A549 (cell line): ENCODE measurements at regions not wholly inside any gene's neighbourhood (a gene's known extent, or its start where the extent isn't known, plus 50 kb on each side); places are given as distances from the start of the nearest gene placed in this dataset.

Experiments
- ATAC-seq, 2 experiments: fragments of 200-7000 bp in 1 of 2; fragments of >200 bp in 1 of 2; cut with Nextera tagmentation in 1 of 2; cut with Tn5 transposase in 1 of 2; 3 replicates each; pipeline versions ENCODE4 v1.8.0 to v1.9.1; 2018 to 2020; ENCODE audit warnings: mild to moderate bottlenecking in 1 of 2, moderate library complexity in 1 of 2
- CTCF ChIA-PET: fragments of 300-600 bp; sonication (Branson Sonifier 250); formaldehyde crosslinking; extraction: SDS; loops from one replicate; lab custom pipeline; 2021; ENCODE audit warnings: antibody characterized with exemption, inconsistent platforms; lab: Yijun Ruan, JAX
- POLR2A ChIA-PET: fragments of 350-600 bp; formaldehyde crosslinking; extraction: SDS; loops from one replicate; lab custom pipeline; 2021; ENCODE audit warnings: antibody characterized with exemption, inconsistent platforms; lab: Yijun Ruan, JAX
- DNase-seq, 2 experiments: peaks; one replicate each; pipeline versions ENCODE4 v3.0.0 to v3.0.0-alpha.2; 2011 to 2016; ENCODE audit warnings: low read depth in 1 of 2, low spot score in 1 of 2
- FAIRE-seq: peaks from 2 replicates; lab custom pipeline; 2011; peaks lifted over from hg19 to GRCh38; lab: Jason Lieb, UNC
- H3K27ac ChIP-seq, 2 experiments: fragments of >200 bp; sonication (Bioruptor Twin); formaldehyde crosslinking; 3 replicates each; pipeline ENCODE4 v1.5.1; 2016 to 2017
- H3K4me1 ChIP-seq: fragments of >200 bp; sonication (Bioruptor Twin); formaldehyde crosslinking; 3 replicates; pipeline ENCODE4 v1.6.1; 2016
- H3K4me2 ChIP-seq: fragments of >200 bp; sonication (Bioruptor Twin); formaldehyde crosslinking; 3 replicates; pipeline ENCODE4 v1.6.1; 2016
- H3K4me3 ChIP-seq: fragments of >200 bp; sonication (Bioruptor Twin); formaldehyde crosslinking; 3 replicates; pipeline ENCODE4 v1.5.1; 2016
- H3K9me3 ChIP-seq: fragments of >200 bp; sonication (Bioruptor Twin); formaldehyde crosslinking; 3 replicates; pipeline ENCODE4 v1.6.1; 2016
- CBX2 ChIP-seq: fragments of 200-600 bp; sonication (generic); IDR thresholded peaks from 2 replicates; pipeline ENCODE4 v1.6.1; 2016; ENCODE audit warnings: low read depth, mild to moderate bottlenecking, borderline replicate concordance
- CEBPB ChIP-seq, 2 experiments: fragments of >200 bp in 1 of 2; sonication (Bioruptor Twin) in 1 of 2; formaldehyde crosslinking in 1 of 2; IDR thresholded peaks; 2 replicates each; pipeline ENCODE4 v1.6.1; 2012 to 2016
- EHF ChIP-seq: fragments of 250-450 bp; sonication (Bioruptor Pico); IDR thresholded peaks from 2 replicates; pipeline ENCODE4 v1.5.0; 2020; ENCODE audit warnings: mild to moderate bottlenecking
- EHMT2 ChIP-seq: fragments of 200-600 bp; sonication (generic); IDR thresholded peaks from 2 replicates; pipeline ENCODE4 v1.6.1; 2016; ENCODE audit warnings: antibody characterized with exemption, low read depth, mild to moderate bottlenecking, moderate library complexity
- EP300 ChIP-seq, 2 experiments: fragments of >200 bp; sonication (Bioruptor Twin); formaldehyde crosslinking; IDR thresholded peaks; 2 replicates in 1 of 2; 3 replicates in 1 of 2; pipeline ENCODE4 v1.6.1; 2016 to 2017
- ESRRA ChIP-seq: fragments of 150-350 bp; IDR thresholded peaks from 2 replicates; pipeline ENCODE4 v1.6.1; 2014; ENCODE audit warnings: mild to moderate bottlenecking, low read length, borderline replicate concordance
- FOSB ChIP-seq: fragments of 250-450 bp; sonication (Bioruptor Pico); IDR thresholded peaks from 2 replicates; pipeline ENCODE4 v1.5.0; 2020; ENCODE audit warnings: mild to moderate bottlenecking, moderate library complexity
- FOXS1 ChIP-seq: fragments of 250-450 bp; sonication (Bioruptor Pico); IDR thresholded peaks from 2 replicates; pipeline ENCODE4 v1.5.0; 2020; ENCODE audit warnings: mild to moderate bottlenecking, moderate library complexity
- HDAC2 ChIP-seq: fragments of 200-600 bp; sonication (generic); IDR thresholded peaks from 2 replicates; pipeline ENCODE4 v1.6.1; 2016
- HOXA7 ChIP-seq: fragments of 250-450 bp; sonication (Bioruptor Pico); IDR thresholded peaks from 2 replicates; pipeline ENCODE4 v1.5.0; 2020; ENCODE audit warnings: mild to moderate bottlenecking, moderate library complexity
- HOXB5 ChIP-seq: fragments of 250-450 bp; sonication (Bioruptor Pico); IDR thresholded peaks from 2 replicates; pipeline ENCODE4 v1.5.0; 2020; ENCODE audit warnings: mild to moderate bottlenecking, moderate library complexity
- JUN ChIP-seq, 2 experiments: fragments of >200 bp; sonication (Bioruptor Twin); formaldehyde crosslinking; IDR thresholded peaks; 2 replicates in 1 of 2; 3 replicates in 1 of 2; pipeline ENCODE4 v1.6.1; 2016 to 2017
- KDM1A ChIP-seq: fragments of 200-600 bp; sonication (generic); IDR thresholded peaks from 2 replicates; pipeline ENCODE4 v1.6.1; 2016; ENCODE audit warnings: low read depth, mild to moderate bottlenecking
- MAFK ChIP-seq: fragments of 450-650 bp; IDR thresholded peaks from 2 replicates; pipeline ENCODE4 v1.6.1; 2014; ENCODE audit not compliant: partially characterized antibody
- MAZ ChIP-seq: fragments of 150-350 bp; IDR thresholded peaks from 2 replicates; pipeline ENCODE4 v1.6.1; 2014; ENCODE audit warnings: antibody characterized with exemption, low read depth, low read length, borderline replicate concordance
- MYC ChIP-seq: IDR thresholded peaks from 2 replicates; pipeline ENCODE4 v1.6.1; 2012; ENCODE audit warnings: mild to moderate bottlenecking, inconsistent platforms, low read length, improper control_type of control experiment, borderline replicate concordance
- NPAS2 ChIP-seq: fragments of 250-450 bp; sonication (Bioruptor Pico); IDR thresholded peaks from 2 replicates; pipeline ENCODE4 v1.8.0; 2022; ENCODE audit warnings: mild to moderate bottlenecking, moderate library complexity, borderline replicate concordance
- POLR2A ChIP-seq: IDR thresholded peaks from 2 replicates; pipeline ENCODE4 v1.6.1; 2012; ENCODE audit warnings: mild to moderate bottlenecking, low read length
- POLR2AphosphoS2 ChIP-seq: conservative IDR thresholded peaks from 2 replicates; pipeline ENCODE4 v1.6.1; 2012; ENCODE audit warnings: low read length, improper control_type of control experiment, inconsistent platforms
- RAD21 ChIP-seq, 2 experiments: fragments of >200 bp in 1 of 2; sonication (Bioruptor Twin) in 1 of 2; formaldehyde crosslinking in 1 of 2; IDR thresholded peaks in 1 of 2; conservative IDR thresholded peaks in 1 of 2; 2 replicates in 1 of 2; 3 replicates in 1 of 2; pipeline ENCODE4 v1.6.1; 2012 to 2018; ENCODE audit warnings: inconsistent platforms in 1 of 2
- RCOR1 ChIP-seq: fragments of 150-350 bp; IDR thresholded peaks from 2 replicates; pipeline ENCODE4 v1.6.1; 2014; ENCODE audit warnings: antibody characterized with exemption, low read length, low read depth
- RNF2 ChIP-seq: fragments of 200-600 bp; sonication (generic); IDR thresholded peaks from 2 replicates; pipeline ENCODE4 v1.6.1; 2016; ENCODE audit warnings: low read depth, mild to moderate bottlenecking, antibody characterized with exemption, moderate library complexity, borderline replicate concordance
- TP53 ChIP-seq: fragments of 250-450 bp; sonication (Bioruptor Pico); IDR thresholded peaks from 2 replicates; pipeline ENCODE4 v1.5.0; 2021; ENCODE audit warnings: mild to moderate bottlenecking, moderate library complexity
- ZC3H11A ChIP-seq: fragments of 450-650 bp; IDR thresholded peaks from 2 replicates; pipeline ENCODE4 v1.6.1; 2014; ENCODE audit warnings: antibody characterized with exemption, mild to moderate bottlenecking
- ZFP36 ChIP-seq: fragments of 450-650 bp; IDR thresholded peaks from 2 replicates; pipeline ENCODE4 v1.6.1; 2014; ENCODE audit warnings: borderline replicate concordance; ENCODE audit not compliant: partially characterized antibody
- ZNF302 ChIP-seq: fragments of 250-450 bp; sonication (Bioruptor Pico); IDR thresholded peaks from 2 replicates; pipeline ENCODE4 v1.9.0; 2021; ENCODE audit warnings: inconsistent platforms, mild to moderate bottlenecking, moderate library complexity
- WGBS: methylation state at CpG from one replicate; pipeline ENCODE4 v1.1.6; 2017; ENCODE audit errors: missing lambda C conversion rate; 5-methylcytosine and 5-hydroxymethylcytosine counted together
- TF ChIP-seq, protein P1 (sequence below): fragments of >200 bp; sonication (Bioruptor Twin); formaldehyde crosslinking; IDR thresholded peaks from 2 replicates; pipeline ENCODE4 v1.6.1; 2016
- TF ChIP-seq, protein P2 (sequence below): fragments of 150-350 bp; IDR thresholded peaks from 2 replicates; pipeline ENCODE4 v1.6.1; 2014; ENCODE audit warnings: low read depth, mild to moderate bottlenecking, low read length
- TF ChIP-seq, protein P3 (sequence below): IDR thresholded peaks from 2 replicates; pipeline ENCODE4 v1.6.1; 2012

DNA sequence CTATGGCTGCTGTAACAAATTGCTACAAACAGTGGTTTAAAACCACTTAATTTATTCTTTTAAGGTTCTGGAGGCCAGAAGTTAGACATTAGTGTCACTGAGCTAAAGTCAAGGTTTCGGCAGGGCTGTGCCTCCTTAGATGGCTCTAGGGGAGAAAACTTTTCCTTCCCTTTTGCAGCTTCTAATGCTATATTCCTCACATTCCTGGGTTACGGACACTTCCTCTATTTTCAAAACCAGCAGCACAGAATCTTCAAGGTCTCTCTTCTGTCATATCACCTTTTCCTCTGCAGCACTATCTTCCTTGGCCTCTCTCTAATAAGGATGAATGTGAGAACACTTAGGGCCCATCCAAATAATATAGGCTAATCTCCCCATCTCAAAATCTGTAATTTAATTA lies 87.0 kb downstream of the C11orf87 start:
- CTCF ChIA-PET: no interaction called here
- Histone ChIP-seq H3K4me3 (no peak overlapping the region), H3K4me1 (no peaks in the 10 kb centered on the region)
- FAIRE-seq (no peak), DNase-seq (no peak)
- TF ChIP-seq CBX2: no peak
- TF ChIP-seq, protein P1, sequence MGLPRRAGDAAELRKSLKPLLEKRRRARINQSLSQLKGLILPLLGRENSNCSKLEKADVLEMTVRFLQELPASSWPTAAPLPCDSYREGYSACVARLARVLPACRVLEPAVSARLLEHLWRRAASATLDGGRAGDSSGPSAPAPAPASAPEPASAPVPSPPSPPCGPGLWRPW: no peak
- TF ChIP-seq, all 56 proteins: peak for 0
- POLR2A ChIA-PET: no interaction called here
- H3K9me3 ChIP-seq: no peaks in the 10 kb centered on the region
- no peak for ATAC-seq
- H3K4me2 ChIP-seq: no peak overlapping the region
- WGBS: 52% methylated on average over 2 of the region's 2 CpGs
- no peak overlapping the region for H3K27ac ChIP-seq

- ATAC-seq (no peak), FAIRE-seq (no peak), DNase-seq (no peak)
- POLR2A ChIA-PET: no interaction called here
- TF ChIP-seq CEBPB (IDR thresholded peaks at IDR 0.05) (no peak), EHMT2 (no peak), POLR2A (no peak), RCOR1 (no peak), EP300 (IDR thresholded peaks at IDR 0.05) (no peak), EHF (CRISPR knock-in tag) (no peak), TP53 (no peak), ZC3H11A (no peak), ESRRA (no peak), ZNF302 (CRISPR knock-in tag) (no peak), RNF2 (no peak), HOXA7 (no peak), NPAS2 (CRISPR knock-in tag) (no peak)
- TF ChIP-seq, protein P2, sequence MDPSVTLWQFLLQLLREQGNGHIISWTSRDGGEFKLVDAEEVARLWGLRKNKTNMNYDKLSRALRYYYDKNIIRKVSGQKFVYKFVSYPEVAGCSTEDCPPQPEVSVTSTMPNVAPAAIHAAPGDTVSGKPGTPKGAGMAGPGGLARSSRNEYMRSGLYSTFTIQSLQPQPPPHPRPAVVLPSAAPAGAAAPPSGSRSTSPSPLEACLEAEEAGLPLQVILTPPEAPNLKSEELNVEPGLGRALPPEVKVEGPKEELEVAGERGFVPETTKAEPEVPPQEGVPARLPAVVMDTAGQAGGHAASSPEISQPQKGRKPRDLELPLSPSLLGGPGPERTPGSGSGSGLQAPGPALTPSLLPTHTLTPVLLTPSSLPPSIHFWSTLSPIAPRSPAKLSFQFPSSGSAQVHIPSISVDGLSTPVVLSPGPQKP: no peak
- TF ChIP-seq, protein P1: no peak
- Histone ChIP-seq H3K4me2 (no peak overlapping the region), H3K4me3 (no peak overlapping the region), H3K27ac (no peak overlapping the region), H3K4me1 (no peaks in the 10 kb centered on the region), H3K9me3 (no peaks in the 10 kb centered on the region)
- CTCF ChIA-PET: interaction anchor here (0.5 kb wide), 1 partner anchor 320 kb away, joined by 4 read pairs; no protein-coding TSS in a partner anchor
- WGBS: 11% methylated on average over 1 of the region's 1 CpG
Observed at GRCh38 chr11:109510316-109510715, 88.3 kb downstream of the C11orf87 start.

- no peaks in the 10 kb centered on the region for H3K9me3 ChIP-seq
- no peak overlapping the region for H3K4me3 ChIP-seq
- no peak overlapping the region for H3K4me2 ChIP-seq
- ATAC-seq (no peak), FAIRE-seq (no peak), DNase-seq (no peak)
- no peaks in the 10 kb centered on the region for H3K4me1 ChIP-seq
- no peak overlapping the region for H3K27ac ChIP-seq
- ChIA-PET CTCF (no interaction called here), POLR2A (no interaction called here)
- TF ChIP-seq MAZ: no peak
- TF ChIP-seq, all 56 proteins: peak for 0
Observed at GRCh38 chr11:109511598-109511997, 89.6 kb downstream of the C11orf87 start.

- Histone ChIP-seq H3K4me1 (no peaks in the 10 kb centered on the region), H3K4me3 (no peak overlapping the region), H3K27ac (no peak overlapping the region), H3K4me2 (no peak overlapping the region), H3K9me3 (no peaks in the 10 kb centered on the region)
- ATAC-seq (no peak), DNase-seq (no peak), FAIRE-seq (no peak)
- ChIA-PET CTCF (no interaction called here), POLR2A (no interaction called here)
- WGBS: 8% methylated on average over 1 of the region's 1 CpG
- TF ChIP-seq HDAC2: no peak
- no peak for TF ChIP-seq ZFP36
- no peak for TF ChIP-seq JUN (IDR thresholded peaks at IDR 0.05)
- no peak for TF ChIP-seq POLR2AphosphoS2
- no peak for TF ChIP-seq MAZ
- TF ChIP-seq MYC: no peak
- TF ChIP-seq HOXB5: no peak
- no peak for TF ChIP-seq FOXS1 (CRISPR knock-in tag)
- TF ChIP-seq, protein P3, sequence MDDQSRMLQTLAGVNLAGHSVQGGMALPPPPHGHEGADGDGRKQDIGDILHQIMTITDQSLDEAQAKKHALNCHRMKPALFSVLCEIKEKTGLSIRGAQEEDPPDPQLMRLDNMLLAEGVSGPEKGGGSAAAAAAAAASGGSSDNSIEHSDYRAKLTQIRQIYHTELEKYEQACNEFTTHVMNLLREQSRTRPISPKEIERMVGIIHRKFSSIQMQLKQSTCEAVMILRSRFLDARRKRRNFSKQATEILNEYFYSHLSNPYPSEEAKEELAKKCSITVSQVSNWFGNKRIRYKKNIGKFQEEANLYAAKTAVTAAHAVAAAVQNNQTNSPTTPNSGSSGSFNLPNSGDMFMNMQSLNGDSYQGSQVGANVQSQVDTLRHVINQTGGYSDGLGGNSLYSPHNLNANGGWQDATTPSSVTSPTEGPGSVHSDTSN: no peak
- no peak for TF ChIP-seq EP300 (IDR thresholded peaks at IDR 0.05)
- no peak for TF ChIP-seq MAFK
- TF ChIP-seq RAD21 (conservative IDR thresholded peaks at IDR 0.05 in 1 of 2, IDR thresholded peaks at IDR 0.05 in 1 of 2): no peak
- TF ChIP-seq FOSB (CRISPR knock-in tag): no peak
- no peak for TF ChIP-seq ZNF302 (CRISPR knock-in tag)
- no peak for TF ChIP-seq CBX2
- no peak for TF ChIP-seq POLR2A
- no peak for TF ChIP-seq KDM1A
Observed at GRCh38 chr11:109512249-109512648, 90.3 kb downstream of the C11orf87 start.
